Suprapubic skin (tissue), 3 donors: ENCODE measurements at regions not wholly inside any gene's neighbourhood (a gene's known extent, or its start where the extent isn't known, plus 50 kb on each side); places are given as distances from the start of the nearest gene placed in this dataset.
"Not testable (repeated sequence)": the region's sequence is repeated elsewhere in the genome, so short reads cannot be mapped to it uniquely, and the experiment has no call there.

Source experiments
- CTCF ChIP-seq, 2 donors: fragments of 200-600 bp in 1 of 2; fragments of 450-650 bp in 1 of 2; sonication (generic) in 1 of 2; IDR thresholded peaks; one replicate each; pipeline ENCODE4 v1.5.1; 2016 to 2019; ENCODE audit warnings: antibody characterized with exemption in 2 of 2, mild to moderate bottlenecking in 1 of 2, moderate library complexity in 1 of 2
- POLR2A ChIP-seq, 2 donors: fragments of 450-650 bp; IDR thresholded peaks; one replicate each; pipeline ENCODE4 v1.6.1; 2017; ENCODE audit warnings: antibody characterized with exemption in 2 of 2, mild to moderate bottlenecking in 2 of 2, moderate library complexity in 2 of 2

GRCh38 chr9:63315387-63315786 lies 1969.6 kb downstream of the FOXD4L5 start:
- not testable (repeated sequence) for TF ChIP-seq POLR2A, CTCF (IDR thresholded peaks at IDR 0.05)
